GM21390 (cell line): ENCODE measurements at regions not wholly inside any gene's neighbourhood (a gene's known extent, or its start where the extent isn't known, plus 50 kb on each side); places are given as distances from the start of the nearest gene placed in this dataset.
"Not testable (repeated sequence)": the region's sequence is repeated elsewhere in the genome, so short reads cannot be mapped to it uniquely, and the experiment has no call there.

Source experiments
- ATAC-seq: cut with Tn5 transposase; IDR thresholded peaks from one replicate; pipeline ENCODE4 v1.9.1; 2021; ENCODE audit not compliant: unreplicated experiment

- no peak for ATAC-seq
These were observed 484.7 kb downstream of the DACH1 start for GRCh38 chr13:71382285-71382684.

- no peak for ATAC-seq
These were observed 486.8 kb downstream of the DACH1 start for GRCh38 chr13:71380191-71380590.

- ATAC-seq: no peak
These were observed 487.8 kb downstream of the DACH1 start for GRCh38 chr13:71378961-71379905.

GRCh38 chr13:71374471-71375049 is 492.4 kb downstream of the DACH1 start:
- no peak for ATAC-seq

DNA sequence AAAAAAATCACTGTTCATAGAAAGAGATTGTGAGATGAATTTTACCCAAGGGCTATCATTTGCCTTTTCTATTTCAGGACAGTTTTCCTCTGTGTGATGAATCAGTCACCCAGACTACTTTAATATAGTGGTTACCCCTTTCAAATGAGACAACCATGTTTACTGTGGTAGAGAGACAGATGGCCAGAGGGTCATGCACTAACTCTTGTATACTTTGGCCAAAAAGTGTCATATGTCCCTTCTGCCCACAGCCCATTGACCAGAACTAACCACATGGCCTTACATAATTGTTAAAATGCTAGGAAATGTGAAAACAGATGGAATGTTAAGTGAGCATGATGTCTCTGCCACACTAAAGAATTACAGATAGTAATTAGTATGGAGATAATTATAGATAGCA is 498.7 kb downstream of the DACH1 start:
- ATAC-seq: no peak

DNA sequence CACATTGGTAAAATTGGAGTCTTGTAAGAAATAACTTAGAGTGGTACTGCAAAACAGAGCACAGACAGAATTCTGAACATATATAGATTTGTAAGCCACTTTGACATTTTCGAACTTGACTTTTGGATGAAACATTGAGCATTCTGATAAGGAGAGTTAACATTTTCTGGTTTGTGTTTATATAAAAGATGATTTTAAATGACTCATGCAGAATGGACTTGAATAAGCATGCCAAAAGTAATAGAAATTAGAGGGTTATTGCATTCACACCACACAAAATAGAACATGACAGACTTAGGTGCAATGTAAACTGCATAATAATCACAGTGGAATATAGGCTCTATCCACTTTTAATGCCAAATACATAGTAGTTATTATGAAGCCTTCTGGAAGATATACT is 507.0 kb downstream of the DACH1 start:
- ATAC-seq: no peak

DNA sequence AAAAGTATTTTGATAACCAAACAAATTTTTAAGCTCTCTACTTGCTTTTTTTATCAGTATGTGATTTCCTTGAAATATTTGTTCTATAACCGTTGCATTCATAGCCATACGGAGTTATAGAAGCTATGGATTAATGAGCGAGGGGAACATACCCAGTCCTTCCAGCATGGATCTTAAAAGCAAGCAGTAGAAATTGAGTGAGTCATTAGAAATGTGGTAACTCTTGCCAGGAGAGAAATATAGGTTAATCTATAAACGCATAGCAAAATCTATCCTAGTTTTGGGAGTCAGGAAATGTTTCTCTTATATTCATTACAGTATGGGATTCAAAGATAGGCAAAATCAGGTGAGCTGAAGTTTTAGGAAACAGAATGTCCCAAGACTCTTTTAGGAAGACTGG is 507.4 kb downstream of the DACH1 start:
- ATAC-seq: no peak

DNA sequence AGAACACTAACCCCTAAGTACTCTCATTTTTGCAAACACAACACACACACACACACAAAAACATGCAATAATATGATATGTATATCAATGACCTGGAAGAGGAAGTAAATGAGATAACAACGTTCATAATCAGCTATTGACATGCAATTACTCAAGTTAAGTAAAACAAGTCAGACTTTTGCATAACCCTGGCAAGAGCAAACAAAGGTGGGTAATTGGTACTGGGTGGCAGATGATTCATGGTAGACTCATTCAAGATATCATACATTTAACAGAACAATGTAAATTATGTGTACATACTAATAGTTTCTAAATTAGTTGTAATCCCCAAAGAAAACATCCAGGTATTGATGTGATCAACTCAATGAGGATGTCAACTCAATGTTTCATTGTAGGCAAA is 508.8 kb downstream of the DACH1 start:
- ATAC-seq: no peak

DNA sequence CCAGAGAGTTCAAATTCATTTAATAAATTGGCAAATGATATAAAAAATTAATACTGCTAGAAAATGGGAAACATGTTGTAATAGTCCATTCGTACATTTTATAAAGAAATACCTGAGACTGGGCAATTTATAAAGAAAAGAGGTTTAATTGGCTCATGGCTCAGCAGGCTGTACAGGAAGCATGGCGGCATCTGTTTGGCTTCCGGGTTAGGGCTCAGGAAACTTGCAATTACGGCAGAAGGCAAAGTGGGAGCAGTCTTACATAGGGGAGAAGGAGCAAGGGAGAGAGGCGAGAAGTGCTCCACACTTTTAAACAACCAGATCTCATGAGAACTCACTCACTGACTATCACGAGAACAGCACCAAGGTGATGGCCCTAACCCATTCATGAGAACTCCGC is 512.0 kb downstream of the DACH1 start:
- no peak for ATAC-seq

DNA sequence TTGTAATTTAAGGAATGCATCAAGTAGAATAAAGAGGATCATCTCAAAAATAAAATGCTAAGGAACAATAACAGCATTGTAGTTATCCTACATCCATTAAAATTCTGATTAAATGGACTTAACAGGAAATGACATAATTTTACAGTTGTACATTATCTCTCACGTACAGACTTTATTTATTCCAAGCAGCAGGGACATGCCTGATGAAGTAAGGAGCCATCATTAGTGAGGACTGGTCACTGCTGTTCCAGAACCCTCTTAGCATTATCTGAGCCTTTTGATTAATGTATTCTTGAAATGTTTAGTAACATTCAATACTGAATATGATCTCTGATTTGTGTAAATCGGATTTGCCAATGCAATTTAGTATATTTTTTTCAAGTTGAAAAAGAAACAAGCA is 516.1 kb downstream of the DACH1 start:
- ATAC-seq: no peak

DNA sequence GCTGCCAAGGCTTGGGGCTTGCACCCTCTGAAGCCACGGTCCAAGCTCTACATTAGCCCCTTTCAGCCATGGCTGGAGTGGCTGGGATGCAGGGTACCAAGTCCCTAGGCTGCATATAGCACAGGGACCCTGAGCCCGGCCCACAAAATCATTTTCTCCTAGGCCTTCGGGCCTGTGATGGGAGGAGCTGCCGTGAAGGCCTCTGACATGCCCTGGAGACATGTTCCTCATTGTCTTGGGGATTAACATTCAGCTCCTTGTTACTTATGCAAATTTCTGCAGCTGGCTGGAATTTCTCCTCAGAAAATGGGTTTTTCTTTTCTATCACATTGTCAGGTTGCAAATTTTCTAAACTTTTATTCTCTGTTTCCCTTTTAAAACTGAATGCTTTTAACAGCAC is 521.1 kb downstream of the DACH1 start:
- ATAC-seq: not testable (repeated sequence)

DNA sequence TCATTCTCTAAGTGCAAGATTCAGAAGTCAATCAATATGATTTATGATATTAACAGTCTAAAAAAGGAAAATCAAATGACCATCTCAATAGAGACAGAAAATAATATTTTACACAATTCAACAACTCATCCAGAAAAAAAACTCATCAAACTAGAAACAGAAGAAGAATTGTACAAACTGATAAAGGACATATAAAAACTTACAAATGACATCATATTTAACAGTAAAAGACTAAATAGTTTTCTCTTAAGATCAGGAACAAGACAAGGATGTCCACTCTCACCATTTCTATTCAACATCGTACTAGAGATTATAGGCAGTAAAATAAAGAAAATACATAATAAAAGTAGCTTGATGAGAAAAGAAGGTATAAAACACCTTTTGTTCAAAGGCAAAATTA is 527.3 kb downstream of the DACH1 start:
- no peak for ATAC-seq

- no peak for ATAC-seq
These were observed 528.0 kb downstream of the DACH1 start for GRCh38 chr13:71339005-71339404.

GRCh38 chr13:71338070-71338469 is 528.9 kb downstream of the DACH1 start:
- ATAC-seq: no peak

DNA sequence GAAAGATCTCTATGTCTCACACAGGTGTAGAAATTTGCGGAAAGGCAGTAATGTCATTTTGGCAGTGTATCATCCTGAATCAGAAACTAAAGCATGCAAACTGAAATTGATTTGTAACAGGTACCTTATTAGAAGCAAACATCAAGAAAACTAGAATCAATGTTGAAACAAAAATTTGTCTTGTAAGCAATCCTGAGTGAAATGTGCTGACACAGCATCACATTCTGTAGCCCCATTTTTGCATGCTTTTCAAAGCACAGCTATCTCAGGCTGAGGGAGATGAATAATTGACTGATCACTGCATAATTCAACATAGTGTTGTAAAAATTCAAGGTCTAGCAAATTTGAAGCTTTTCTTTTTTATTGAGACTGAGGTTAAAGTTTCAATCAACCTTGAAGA is 539.7 kb downstream of the DACH1 start:
- no peak for ATAC-seq

DNA sequence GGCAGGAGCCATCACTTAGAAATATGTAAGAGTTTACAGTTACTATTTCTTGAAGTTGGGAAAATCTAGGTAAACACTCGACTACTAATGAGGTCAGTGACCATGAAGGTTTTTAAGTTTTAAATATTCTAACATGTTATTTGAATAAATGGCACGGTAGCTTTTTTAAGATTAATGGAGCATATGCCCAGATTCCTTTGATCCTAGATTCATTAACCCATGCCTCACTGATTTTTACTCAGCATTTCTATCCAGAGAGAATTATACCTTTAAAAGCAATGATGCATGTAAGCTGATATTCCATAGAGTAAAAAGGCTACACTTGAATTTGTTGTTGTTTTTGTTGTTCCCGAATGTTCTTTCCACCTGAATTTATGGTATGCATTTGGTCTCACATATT is 541.4 kb downstream of the DACH1 start:
- ATAC-seq: no peak

DNA sequence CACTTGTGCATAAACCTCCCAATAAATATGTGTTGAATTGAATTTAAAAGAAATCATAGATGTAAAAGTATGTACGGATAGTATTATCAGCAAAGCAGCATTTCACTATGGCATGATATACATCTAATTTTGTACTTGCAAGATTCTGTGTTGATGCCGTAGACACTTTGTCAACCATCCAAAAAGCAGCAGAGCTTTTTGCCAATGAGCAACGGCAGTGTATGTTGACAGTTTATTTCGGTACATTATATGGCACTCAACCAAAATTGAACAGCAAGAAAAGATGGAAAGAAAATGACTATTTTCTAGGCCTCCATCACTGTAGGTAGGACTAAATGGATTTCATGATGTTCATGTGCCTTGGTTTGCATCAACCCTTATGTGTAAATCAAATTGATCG is 543.7 kb downstream of the DACH1 start:
- ATAC-seq: no peak

DNA sequence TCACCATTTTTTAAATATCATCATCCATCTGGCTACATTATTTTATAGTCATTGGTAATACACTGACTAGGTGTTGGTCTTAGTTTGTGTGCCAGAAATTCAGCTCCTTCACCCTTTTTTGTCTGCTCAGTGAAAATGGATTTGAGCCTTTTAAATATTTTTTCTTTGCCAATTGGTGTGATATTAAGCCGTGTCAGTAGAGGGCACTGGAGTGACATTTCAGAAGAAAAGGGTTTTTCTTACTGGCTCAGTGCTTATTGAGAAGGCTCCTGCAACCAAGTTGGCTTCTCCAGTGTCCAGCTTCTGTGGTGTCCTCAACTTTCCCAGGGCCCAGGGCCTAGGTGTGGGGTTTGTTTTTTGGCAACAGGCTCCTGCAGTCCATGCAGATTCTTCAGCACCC is 546.6 kb downstream of the DACH1 start:
- ATAC-seq: no peak

DNA sequence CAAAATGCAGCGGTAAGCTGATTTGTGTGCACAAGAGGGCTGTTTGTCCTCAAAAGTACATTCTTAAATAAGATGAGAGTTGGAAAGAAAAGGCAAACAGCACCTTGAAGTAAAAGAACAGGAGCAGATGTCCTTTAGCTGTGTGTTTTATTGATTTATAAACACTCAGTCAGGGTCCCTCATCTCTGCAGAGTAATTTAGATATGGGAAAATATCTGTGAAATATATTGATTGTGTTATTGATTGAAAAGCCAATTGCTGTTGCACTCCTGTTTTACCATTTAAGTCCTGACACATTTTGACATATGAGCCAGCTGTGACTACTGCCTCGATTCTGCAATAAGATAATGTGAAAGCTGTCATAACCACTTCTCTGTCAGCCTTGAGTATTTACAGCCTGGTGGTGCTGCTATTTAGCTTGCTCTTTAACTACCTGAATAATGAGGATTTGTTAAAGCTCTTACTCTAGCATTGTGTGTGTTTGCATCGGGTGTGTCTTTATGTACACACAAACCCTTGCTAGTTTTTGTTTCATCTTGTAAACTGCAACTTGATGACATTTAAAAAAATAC is 550.1 kb downstream of the DACH1 start:
- ATAC-seq: no peak

GRCh38 chr13:71312923-71313322 is 554.1 kb downstream of the DACH1 start:
- no peak for ATAC-seq

GRCh38 chr13:71309905-71310304 is 557.1 kb downstream of the DACH1 start:
- no peak for ATAC-seq

DNA sequence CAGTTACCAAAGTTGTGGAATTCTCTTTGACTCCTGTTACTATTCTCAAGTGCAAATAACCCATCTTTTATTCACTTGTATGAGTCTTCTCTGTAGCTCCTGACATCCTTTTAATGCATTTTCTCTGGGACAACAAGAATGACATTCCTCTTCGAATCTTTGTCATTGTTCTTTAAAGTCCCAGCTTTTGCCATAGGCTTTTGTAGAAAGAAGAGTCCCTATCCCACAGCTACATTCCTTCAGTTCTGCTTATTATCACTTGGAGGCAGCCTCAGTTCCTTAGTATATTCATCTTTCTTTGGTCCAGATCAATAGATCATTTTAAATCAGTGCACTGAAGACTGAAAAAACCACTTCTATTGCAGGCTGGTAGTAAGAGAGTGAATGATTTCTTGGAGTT is 560.2 kb downstream of the DACH1 start:
- ATAC-seq: no peak
